GM23338 (cell line): ENCODE measurements at regions not wholly inside any gene's neighbourhood (a gene's known extent, or its start where the extent isn't known, plus 50 kb on each side); places are given as distances from the start of the nearest gene placed in this dataset.

Experiments used
- ATAC-seq: fragments of 200-7000 bp; cut with Tn5 transposase; 3 replicates; pipeline ENCODE4 v1.9.1; 2020
- DNase-seq: peaks from one replicate; pipeline ENCODE4 v3.0.0-alpha.2; 2015; ENCODE audit warnings: low spot score
- H2AFZ ChIP-seq: fragments of 200-600 bp; sonication (generic); 2 replicates; pipeline ENCODE4 v1.8.0; 2016; ENCODE audit warnings: antibody characterized with exemption, mild to moderate bottlenecking, moderate library complexity
- H3F3A ChIP-seq: fragments of 200-600 bp; sonication (generic); replicated peaks from 2 replicates; pipeline ENCODE4 v1.8.0; 2017; ENCODE audit warnings: antibody characterized with exemption, mixed run types, low read depth
- H3K27ac ChIP-seq: fragments of 200-600 bp; sonication (generic); 2 replicates; pipeline ENCODE4 v1.6.1; 2016; ENCODE audit warnings: low read depth
- H3K27me3 ChIP-seq: fragments of 200-600 bp; sonication (generic); 2 replicates; pipeline ENCODE4 v1.8.0; 2016; ENCODE audit warnings: mild to moderate bottlenecking, mixed run types, moderate library complexity; ENCODE audit not compliant: insufficient read depth
- H3K36me3 ChIP-seq: fragments of 200-600 bp; sonication (generic); 2 replicates; pipeline ENCODE4 v1.8.0; 2016; ENCODE audit warnings: mild to moderate bottlenecking; ENCODE audit not compliant: insufficient read depth
- H3K4me1 ChIP-seq: fragments of 200-600 bp; sonication (generic); 2 replicates; pipeline ENCODE4 v1.8.0; 2016; ENCODE audit warnings: mild to moderate bottlenecking, moderate library complexity; ENCODE audit not compliant: insufficient read depth
- H3K4me2 ChIP-seq: fragments of 200-600 bp; sonication (generic); 2 replicates; pipeline ENCODE4 v1.7.1; 2017; ENCODE audit warnings: mixed run types
- H3K4me3 ChIP-seq: fragments of 200-600 bp; sonication (generic); 2 replicates; pipeline ENCODE4 v1.6.1; 2016; ENCODE audit warnings: mixed run types
- H3K79me2 ChIP-seq: fragments of 200-600 bp; sonication (generic); replicated peaks from 2 replicates; pipeline ENCODE4 v1.8.0; 2017; ENCODE audit warnings: mild to moderate bottlenecking; ENCODE audit not compliant: insufficient read depth
- H3K9me2 ChIP-seq: fragments of 200-600 bp; sonication (generic); 2 replicates; pipeline ENCODE4 v1.8.0; 2017; ENCODE audit not compliant: insufficient read depth
- H4K20me1 ChIP-seq: fragments of 200-600 bp; sonication (generic); replicated peaks from 2 replicates; pipeline ENCODE4 v1.8.0; 2017; ENCODE audit warnings: mild to moderate bottlenecking; ENCODE audit not compliant: insufficient read depth
- H3K27ac Mint-ChIP-seq: 2 replicates; pipeline ENCODE4 v1.8.0; 2020; ENCODE audit warnings: inconsistent platforms, mild to moderate bottlenecking, moderate library complexity, mixed read lengths
- H3K27me3 Mint-ChIP-seq: 3 replicates; pipeline ENCODE4 v1.8.0; 2022; ENCODE audit warnings: low read depth, mild to moderate bottlenecking, moderate library complexity, mixed read lengths, inconsistent platforms; ENCODE audit not compliant: insufficient read depth, poor library complexity
- H3K36me3 Mint-ChIP-seq: 3 replicates; pipeline ENCODE4 v1.8.0; 2021; ENCODE audit warnings: low read depth, mild to moderate bottlenecking, inconsistent platforms, moderate library complexity, mixed read lengths
- H3K4me1 Mint-ChIP-seq: 3 replicates; pipeline ENCODE4 v1.8.0; 2020; ENCODE audit warnings: mild to moderate bottlenecking, inconsistent platforms, mixed read lengths
- H3K4me3 Mint-ChIP-seq: 3 replicates; pipeline ENCODE4 v1.8.0; 2021; ENCODE audit warnings: moderate library complexity, mild to moderate bottlenecking, inconsistent platforms, mixed read lengths
- H3K9me3 Mint-ChIP-seq: 3 replicates; pipeline ENCODE4 v1.8.0; 2020; ENCODE audit warnings: moderate library complexity, mild to moderate bottlenecking, inconsistent platforms, mixed read lengths
- EZH2phosphoT487 ChIP-seq: fragments of 200-600 bp; sonication (generic); IDR thresholded peaks from one replicate; pipeline ENCODE4 v1.8.1; 2018; ENCODE audit warnings: antibody characterized with exemption; ENCODE audit not compliant: unreplicated experiment
- NANOG ChIP-seq: IDR thresholded peaks from 2 replicates; pipeline ENCODE4 v1.6.1; 2016; ENCODE audit warnings: antibody characterized with exemption, borderline replicate concordance
- POLR2AphosphoS5 ChIP-seq: IDR thresholded peaks from 2 replicates; pipeline ENCODE4 v1.6.1; 2016; ENCODE audit warnings: antibody characterized with exemption, low read depth
- ZNF331 ChIP-seq: fragments of 250-450 bp; sonication (Bioruptor Pico); IDR thresholded peaks from 2 replicates; pipeline ENCODE4 v1.5.0; 2020; ENCODE audit warnings: low read depth, mild to moderate bottlenecking, moderate library complexity
- ZNF462 ChIP-seq: fragments of 250-450 bp; sonication (Bioruptor Pico); IDR thresholded peaks from 2 replicates; pipeline ENCODE4 v1.5.0; 2020; ENCODE audit warnings: mild to moderate bottlenecking, moderate library complexity

GRCh38 chr5:171714261-171714660 lies 71.4 kb upstream of the SMIM23 start (continued):
- no peak for TF ChIP-seq ZNF462 (CRISPR knock-in tag)

GRCh38 chr5:171714851-171715250 lies 70.8 kb upstream of the SMIM23 start:
- Histone ChIP-seq H3K4me3 (no peak overlapping the region), H3F3A (no peaks in the 10 kb centered on the region), H3K27ac (no peak overlapping the region), H3K4me2 (no peak overlapping the region), H3K27me3 (no peaks in the 10 kb centered on the region), H2AFZ (no peak overlapping the region), H3K36me3 (no peaks in the 10 kb centered on the region), H3K79me2 (no peaks in the 10 kb centered on the region), H3K4me1 (no peaks in the 10 kb centered on the region), H3K9me2 (no peaks in the 10 kb centered on the region), H4K20me1 (no peaks in the 10 kb centered on the region)
- no peaks in the 10 kb centered on the region for H3K9me3 Mint-ChIP-seq
- no peaks in the 10 kb centered on the region for H3K36me3 Mint-ChIP-seq
- no peak for DNase-seq
- no peak overlapping the region for H3K27ac Mint-ChIP-seq
- peaks cover 5% of the 10 kb centered on the region for H3K27me3 Mint-ChIP-seq
- no peak overlapping the region for H3K4me3 Mint-ChIP-seq
- no peak for ATAC-seq
- peaks cover 8% of the 10 kb centered on the region for H3K4me1 Mint-ChIP-seq
- TF ChIP-seq POLR2AphosphoS5, result no peak

- Histone ChIP-seq H3K27ac (no peak overlapping the region), H3K79me2 (no peaks in the 10 kb centered on the region), H3K36me3 (no peaks in the 10 kb centered on the region), H3K27me3 (no peaks in the 10 kb centered on the region), H3K9me2 (no peaks in the 10 kb centered on the region), H3K4me3 (no peak overlapping the region), H3K4me1 (no peaks in the 10 kb centered on the region), H2AFZ (no peak overlapping the region), H3K4me2 (no peak overlapping the region), H3F3A (no peaks in the 10 kb centered on the region), H4K20me1 (no peaks in the 10 kb centered on the region)
- Mint-ChIP-seq H3K36me3 (no peaks in the 10 kb centered on the region), H3K27ac (no peak overlapping the region), H3K9me3 (no peaks in the 10 kb centered on the region), H3K4me3 (no peak overlapping the region), H3K4me1 (peaks cover 3% of the 10 kb centered on the region; the same call in 2 of the 3 replicates), H3K27me3 (peaks cover 4% of the 10 kb centered on the region)
- DNase-seq (no peak), ATAC-seq (no peak)
- TF ChIP-seq ZNF331 (CRISPR knock-in tag) (no peak), POLR2AphosphoS5 (no peak), ZNF462 (CRISPR knock-in tag) (no peak), EZH2phosphoT487 (no peak), NANOG (no peak)
Measured at GRCh38 chr5:171715551-171715950, 70.1 kb upstream of the SMIM23 start.
